T1000 (cell line): ENCODE measurements at regions not wholly inside any gene's neighbourhood (a gene's known extent, or its start where the extent isn't known, plus 50 kb on each side); places are given as distances from the start of the nearest gene placed in this dataset.

Source experiments
- DNase-seq: peaks from one replicate; lab custom pipeline; 2025; ENCODE audit warnings: mixed read lengths; lab: John Stamatoyannopoulos, UW

GRCh38 chr21:21722731-21723130 is 724.5 kb downstream of the NCAM2 start:
- no peak for DNase-seq

GRCh38 chr21:21730512-21730911 is 732.3 kb downstream of the NCAM2 start:
- DNase-seq = no peak

- DNase-seq = no peak
These were observed 733.4 kb downstream of the NCAM2 start for GRCh38 chr21:21731626-21732025.

- DNase-seq = no peak
These were observed 735.9 kb downstream of the NCAM2 start for GRCh38 chr21:21734088-21734487.

DNA sequence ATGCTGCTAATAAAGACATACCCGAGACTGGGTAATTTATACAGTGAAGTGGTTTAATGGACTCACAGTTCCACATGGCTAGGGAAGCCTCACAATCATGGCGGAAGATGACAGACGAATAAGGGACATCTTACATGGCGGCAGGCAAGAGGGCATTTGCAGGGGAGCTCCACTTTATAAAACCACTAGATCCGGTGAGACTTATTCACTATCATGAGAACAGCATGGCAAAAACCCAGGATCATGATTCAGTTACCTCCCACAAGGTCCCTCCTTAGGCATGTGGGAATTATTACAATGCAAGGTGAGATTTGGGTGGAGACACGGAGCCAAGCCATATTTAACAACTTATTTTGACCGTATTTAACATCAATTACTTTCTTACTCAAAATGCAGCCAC is 739.0 kb downstream of the NCAM2 start:
- DNase-seq = no peak

DNA sequence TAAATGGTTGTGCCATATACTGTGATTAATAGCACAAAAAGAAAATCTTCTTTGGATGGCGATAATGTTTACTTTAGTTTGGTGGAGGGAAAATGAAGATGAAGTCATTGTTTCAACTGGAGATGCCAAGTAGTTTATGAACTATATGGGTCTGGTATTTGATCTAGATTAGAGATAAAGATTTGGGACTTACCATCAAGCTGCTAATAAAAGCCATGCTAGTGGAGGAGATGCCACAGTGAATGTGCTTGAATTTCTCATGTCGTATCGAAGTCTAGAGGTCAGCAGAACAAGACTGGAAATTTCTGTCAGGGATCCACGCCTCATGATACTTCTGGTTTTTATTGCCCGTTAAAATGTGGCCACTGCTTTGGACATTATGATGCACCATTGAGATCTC is 742.0 kb downstream of the NCAM2 start:
- no peak for DNase-seq

DNA sequence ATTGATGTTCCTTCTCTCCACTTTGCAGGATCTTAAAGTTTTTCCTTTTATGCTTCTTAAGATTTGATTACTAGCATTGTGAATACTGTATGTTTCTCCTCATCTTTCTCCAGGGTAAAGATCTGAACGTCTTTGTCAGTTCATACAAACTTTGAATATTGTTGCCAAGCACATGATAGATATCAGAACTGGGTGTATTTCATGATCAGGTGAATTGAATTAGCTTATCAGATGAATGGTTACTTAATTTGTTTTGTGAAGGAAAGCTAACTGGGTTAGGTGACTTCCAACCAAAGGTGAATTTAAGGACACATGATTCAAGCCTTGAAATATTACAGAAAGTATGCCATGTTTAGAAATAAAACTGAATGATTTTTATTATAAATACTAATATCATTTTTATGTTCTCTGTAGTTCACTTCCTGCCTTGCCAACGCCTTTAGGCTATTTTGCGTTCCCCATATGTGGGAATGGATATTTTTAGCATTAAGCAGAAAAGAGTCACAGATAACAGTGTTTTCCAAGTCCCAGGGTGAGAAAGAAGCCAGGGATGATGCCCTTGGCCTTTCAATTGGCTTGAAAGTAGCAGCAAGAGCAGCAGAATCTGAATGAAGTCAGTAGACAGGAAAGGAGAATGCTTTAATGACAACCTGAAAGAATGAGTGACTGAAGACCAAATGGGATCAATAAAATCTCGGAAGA is 752.1 kb downstream of the NCAM2 start:
- no peak for DNase-seq

- DNase-seq = no peak
These were observed 753.1 kb downstream of the NCAM2 start for GRCh38 chr21:21751286-21751685.

DNA sequence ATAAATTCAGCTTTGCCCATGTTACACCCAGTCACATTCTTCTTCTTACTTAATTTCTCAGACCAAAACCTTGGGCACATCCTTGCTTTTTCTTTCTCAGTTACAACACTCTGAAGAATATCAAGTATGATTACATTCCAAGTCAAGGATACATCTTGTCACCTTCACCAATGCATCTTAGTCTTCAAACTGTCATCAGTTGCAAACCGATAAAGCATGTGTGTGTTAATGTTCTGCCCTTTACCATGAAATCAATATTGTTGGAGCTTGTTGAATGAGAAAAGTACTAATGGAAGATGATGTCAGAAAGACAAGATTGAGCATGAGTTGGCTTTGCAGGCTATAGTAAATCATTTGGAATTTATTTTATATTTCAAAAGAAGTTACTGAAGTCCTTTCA is 764.6 kb downstream of the NCAM2 start:
- DNase-seq = no peak

GRCh38 chr21:21764281-21764680 is 766.1 kb downstream of the NCAM2 start:
- DNase-seq = no peak

GRCh38 chr21:21767276-21767675 is 769.1 kb downstream of the NCAM2 start:
- DNase-seq = no peak

- DNase-seq = no peak
These were observed 790.4 kb downstream of the NCAM2 start for GRCh38 chr21:21788591-21788990.

GRCh38 chr21:21801921-21802320 is 803.7 kb downstream of the NCAM2 start:
- DNase-seq = no peak

- no peak for DNase-seq
These were observed 808.7 kb downstream of the NCAM2 start for GRCh38 chr21:21806711-21807597.

- no peak for DNase-seq
These were observed 809.3 kb downstream of the NCAM2 start for GRCh38 chr21:21807598-21807903.

GRCh38 chr21:21813289-21813688 is 815.1 kb downstream of the NCAM2 start:
- DNase-seq = no peak

DNA sequence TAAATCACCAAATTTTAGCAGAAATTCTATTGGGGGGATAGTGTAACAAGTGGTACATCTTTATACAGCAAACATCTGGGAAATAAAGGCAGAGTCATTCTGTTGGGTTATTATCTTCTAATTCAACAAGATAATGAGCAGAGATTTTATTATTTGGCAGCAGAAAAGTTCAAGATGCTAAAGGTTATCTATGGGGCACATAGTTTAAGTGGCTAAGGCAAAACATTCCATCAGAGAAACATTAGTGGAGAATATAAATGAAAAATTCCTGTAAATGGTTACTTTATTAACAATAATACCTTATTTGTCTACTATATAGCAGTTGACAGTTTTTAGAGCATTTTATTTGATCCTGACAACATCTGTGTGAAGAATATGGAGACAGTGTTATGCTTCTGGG is 815.7 kb downstream of the NCAM2 start:
- no peak for DNase-seq

DNA sequence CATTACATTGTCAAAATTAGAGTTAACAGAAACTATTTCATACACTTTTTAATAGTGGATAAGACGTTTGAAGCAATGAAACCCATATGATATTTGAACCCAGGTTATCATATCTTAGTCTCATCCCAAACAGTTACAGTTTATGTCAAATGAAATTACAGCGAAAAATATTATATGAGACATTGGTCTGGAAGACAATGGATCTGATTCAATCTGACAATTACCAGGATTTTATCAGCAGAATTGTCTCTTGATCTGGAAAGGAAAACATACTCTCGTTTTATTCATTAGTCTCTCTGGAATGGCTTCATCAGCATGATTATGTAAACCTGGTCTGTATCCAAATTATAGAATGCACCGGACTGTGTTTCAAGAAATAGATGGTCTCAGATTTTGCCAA is 818.6 kb downstream of the NCAM2 start:
- DNase-seq = no peak

- no peak for DNase-seq
These were observed 820.7 kb downstream of the NCAM2 start for GRCh38 chr21:21818898-21819297.

DNA sequence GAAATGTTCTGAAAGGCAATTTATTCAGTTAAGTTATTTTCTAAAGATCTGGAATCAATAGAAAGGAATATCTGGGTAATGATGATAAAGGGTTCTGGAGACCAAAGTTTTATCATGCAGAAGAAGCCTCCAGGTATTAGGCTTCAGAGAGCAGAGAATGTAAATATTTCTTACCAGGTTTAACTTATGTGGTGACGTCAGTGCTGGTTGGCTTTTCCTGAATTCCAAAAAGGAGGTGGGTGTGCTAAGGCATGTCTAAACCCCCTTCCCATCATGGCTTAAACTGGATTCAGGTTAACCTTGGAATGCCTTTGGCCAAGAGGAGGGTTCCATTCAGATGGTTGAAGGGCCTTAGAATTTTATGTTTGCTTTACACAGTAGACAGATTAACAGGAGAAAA is 829.9 kb downstream of the NCAM2 start:
- no peak for DNase-seq

DNA sequence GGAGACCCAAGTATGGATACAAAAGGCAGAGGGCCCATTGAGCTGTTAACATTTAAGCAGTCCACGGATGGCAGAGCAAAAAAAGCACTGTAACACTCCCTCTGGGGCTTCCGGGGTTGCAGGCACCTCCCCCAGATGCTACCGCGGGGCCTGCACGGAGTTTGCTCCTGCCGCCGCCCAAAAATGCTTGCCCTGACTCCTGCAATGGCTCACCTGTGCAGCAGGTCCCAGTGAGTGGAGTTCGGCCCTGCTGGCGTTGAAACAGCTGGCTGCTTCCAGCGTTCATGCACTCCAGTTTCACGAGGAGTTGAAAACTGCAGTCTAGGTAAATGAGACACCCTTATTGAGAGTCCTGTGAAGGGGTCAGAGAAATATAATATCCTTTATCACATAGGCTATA is 832.8 kb downstream of the NCAM2 start:
- no peak for DNase-seq

GRCh38 chr21:21845901-21846300 is 847.7 kb downstream of the NCAM2 start:
- DNase-seq = no peak

GRCh38 chr21:21851205-21851604 is 853.0 kb downstream of the NCAM2 start:
- DNase-seq = no peak

DNA sequence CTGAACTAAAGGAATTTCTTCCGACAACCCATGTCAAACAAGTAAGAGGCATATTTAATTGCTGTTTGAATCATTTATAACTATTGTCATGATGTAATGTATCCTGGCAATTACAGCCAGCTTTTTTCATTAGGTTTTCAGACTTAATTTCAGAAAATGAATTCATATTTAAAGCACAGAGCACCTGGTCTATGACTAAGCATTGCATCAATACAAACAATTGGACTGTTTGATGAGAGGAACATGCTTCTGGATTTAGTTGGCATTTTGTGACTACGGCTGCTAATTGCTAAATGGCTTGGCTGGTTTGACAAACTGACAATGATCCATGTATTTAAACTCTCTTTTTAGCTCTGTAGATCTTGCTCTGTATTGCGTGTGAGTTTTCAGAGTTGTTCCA is 853.4 kb downstream of the NCAM2 start:
- DNase-seq = no peak
